HepG2 (cell line): ENCODE measurements at regions not wholly inside any gene's neighbourhood (a gene's known extent, or its start where the extent isn't known, plus 50 kb on each side); places are given as distances from the start of the nearest gene placed in this dataset.

Experiments
- AGO2 ChIP-seq: fragments of 200-400 bp; formaldehyde crosslinking; optimal IDR thresholded peaks from 2 replicates; pipeline ENCODE3; 2017; ENCODE audit warnings: mild to moderate bottlenecking, low read depth, low read length, moderate library complexity
- ARNTL ChIP-seq: sonication (generic); formaldehyde crosslinking; IDR thresholded peaks from 2 replicates; pipeline ENCODE4 v1.4.0; 2020; ENCODE audit warnings: mild to moderate bottlenecking, missing genetic modification reagents
- BRCA1 ChIP-seq: sonication (generic); formaldehyde crosslinking; IDR thresholded peaks from 2 replicates; pipeline ENCODE4 v1.4.0; 2020; ENCODE audit warnings: missing genetic modification reagents
- FLYWCH1 ChIP-seq: sonication (generic); formaldehyde crosslinking; IDR thresholded peaks from 2 replicates; pipeline ENCODE4 v1.8.1; 2023; ENCODE audit warnings: mild to moderate bottlenecking, missing genetic modification reagents
- HES4 ChIP-seq: sonication (generic); formaldehyde crosslinking; IDR thresholded peaks from 2 replicates; pipeline ENCODE4 v1.9.0; 2021; ENCODE audit warnings: mild to moderate bottlenecking, missing genetic modification reagents, borderline replicate concordance
- HMG20B ChIP-seq: conservative IDR thresholded peaks from 2 replicates; pipeline ENCODE4 v1.6.1; 2016; ENCODE audit warnings: missing genetic modification reagents, missing compliant biosample characterization
- HNF4A ChIP-seq: sonication (generic); formaldehyde crosslinking; IDR thresholded peaks from 2 replicates; pipeline ENCODE4 v1.4.0; 2020; ENCODE audit warnings: missing genetic modification reagents
- KDM2A ChIP-seq: sonication (generic); formaldehyde crosslinking; IDR thresholded peaks from 2 replicates; pipeline ENCODE4 v1.4.0; 2020; ENCODE audit warnings: low read depth, missing genetic modification reagents, borderline replicate concordance
- MAZ ChIP-seq, 2 experiments: sonication (generic) in 1 of 2; formaldehyde crosslinking in 1 of 2; IDR thresholded peaks; 2 replicates each; pipeline versions ENCODE4 v1.5.0 to v1.6.1; 2012 to 2020; ENCODE audit warnings: low read depth in 2 of 2, mild to moderate bottlenecking in 2 of 2, borderline replicate concordance in 1 of 2, improper control_type of control experiment in 1 of 2, low read length in 1 of 2, missing genetic modification reagents in 1 of 2, moderate library complexity in 1 of 2
- MEF2D ChIP-seq: sonication (generic); formaldehyde crosslinking; IDR thresholded peaks from 2 replicates; pipeline ENCODE4 v1.5.1; 2020; ENCODE audit warnings: mild to moderate bottlenecking, missing genetic modification reagents
- PCBP2 ChIP-seq: fragments of 200-400 bp; formaldehyde crosslinking; optimal IDR thresholded peaks from 2 replicates; pipeline ENCODE3; 2018; ENCODE audit warnings: low read length, low read depth; ENCODE audit not compliant: poor library complexity, severe bottlenecking
- PPARG ChIP-seq: conservative IDR thresholded peaks from 2 replicates; pipeline ENCODE4 v1.6.1; 2016; ENCODE audit warnings: missing biosample characterization, missing genetic modification reagents
- RXRB ChIP-seq: IDR thresholded peaks from 2 replicates; pipeline ENCODE4 v1.6.1; 2016; ENCODE audit warnings: borderline replicate concordance, missing genetic modification reagents, missing compliant biosample characterization
- SNAI1 ChIP-seq: sonication (generic); formaldehyde crosslinking; IDR thresholded peaks from 2 replicates; pipeline ENCODE4 v1.5.0; 2020; ENCODE audit warnings: mild to moderate bottlenecking, missing genetic modification reagents, borderline replicate concordance
- SOX6 ChIP-seq, 2 experiments: fragments of 450-650 bp in 1 of 2; sonication (generic) in 1 of 2; formaldehyde crosslinking in 1 of 2; IDR thresholded peaks; 2 replicates each; pipeline versions ENCODE4 v1.4.0 to v1.6.1; 2017 to 2020; ENCODE audit warnings: antibody characterized with exemption in 1 of 2, mild to moderate bottlenecking in 1 of 2, missing genetic modification reagents in 1 of 2
- SRSF4 ChIP-seq: fragments of 200-400 bp; formaldehyde crosslinking; IDR thresholded peaks from one replicate; pipeline ENCODE4 v1.6.1; 2018; ENCODE audit warnings: mild to moderate bottlenecking, low read depth, low read length, moderate library complexity; ENCODE audit not compliant: poor library complexity, severe bottlenecking
- TAF1 ChIP-seq: sonication (generic); formaldehyde crosslinking; IDR thresholded peaks from 2 replicates; pipeline ENCODE4 v1.4.0; 2020; ENCODE audit warnings: missing genetic modification reagents
- TEAD3 ChIP-seq: optimal IDR thresholded peaks from 2 replicates; pipeline ENCODE3; 2016; ENCODE audit warnings: borderline replicate concordance
- ZC3H13 ChIP-seq: sonication (generic); formaldehyde crosslinking; IDR thresholded peaks from 2 replicates; pipeline ENCODE4 v1.8.1; 2023; ENCODE audit warnings: mild to moderate bottlenecking, missing genetic modification reagents, moderate library complexity
- ZFP36L2 ChIP-seq: sonication (generic); formaldehyde crosslinking; IDR thresholded peaks from 2 replicates; pipeline ENCODE4 v1.4.0; 2020; ENCODE audit warnings: missing genetic modification reagents
- ZKSCAN5 ChIP-seq: sonication (generic); formaldehyde crosslinking; IDR thresholded peaks from 2 replicates; pipeline ENCODE4 v1.5.1; 2020; ENCODE audit warnings: mild to moderate bottlenecking, missing genetic modification reagents
- ZNF124 ChIP-seq: sonication (generic); formaldehyde crosslinking; IDR thresholded peaks from 2 replicates; pipeline ENCODE4 v1.4.0; 2020; ENCODE audit warnings: missing genetic modification reagents
- ZNF224 ChIP-seq: sonication (generic); formaldehyde crosslinking; IDR thresholded peaks from 2 replicates; pipeline ENCODE4 v1.5.0; 2020; ENCODE audit warnings: mild to moderate bottlenecking, missing genetic modification reagents
- ZNF510 ChIP-seq: sonication (generic); formaldehyde crosslinking; IDR thresholded peaks from 2 replicates; pipeline ENCODE4 v1.4.0; 2020; ENCODE audit warnings: low read depth, mild to moderate bottlenecking, missing genetic modification reagents
- ZNF674 ChIP-seq: sonication (generic); formaldehyde crosslinking; IDR thresholded peaks from 2 replicates; pipeline ENCODE4 v1.5.0; 2020; ENCODE audit warnings: low read depth, mild to moderate bottlenecking, missing genetic modification reagents
- ZNF737 ChIP-seq: sonication (generic); formaldehyde crosslinking; IDR thresholded peaks from 2 replicates; pipeline ENCODE4 v1.5.0; 2020; ENCODE audit warnings: missing genetic modification reagents, mild to moderate bottlenecking, borderline replicate concordance
- ZNF781 ChIP-seq: sonication (generic); formaldehyde crosslinking; IDR thresholded peaks from 2 replicates; pipeline ENCODE4 v1.5.1; 2020; ENCODE audit warnings: borderline replicate concordance, mild to moderate bottlenecking, missing genetic modification reagents; ENCODE audit errors: not compliant biosample characterization
- TF ChIP-seq, protein P1 (sequence below): sonication (generic); formaldehyde crosslinking; IDR thresholded peaks from 2 replicates; pipeline ENCODE4 v1.5.0; 2020; ENCODE audit warnings: missing genetic modification reagents
- TF ChIP-seq, protein P2 (sequence below): sonication (generic); formaldehyde crosslinking; IDR thresholded peaks from 2 replicates; pipeline ENCODE4 v1.4.0; 2020; ENCODE audit warnings: missing genetic modification reagents

DNA sequence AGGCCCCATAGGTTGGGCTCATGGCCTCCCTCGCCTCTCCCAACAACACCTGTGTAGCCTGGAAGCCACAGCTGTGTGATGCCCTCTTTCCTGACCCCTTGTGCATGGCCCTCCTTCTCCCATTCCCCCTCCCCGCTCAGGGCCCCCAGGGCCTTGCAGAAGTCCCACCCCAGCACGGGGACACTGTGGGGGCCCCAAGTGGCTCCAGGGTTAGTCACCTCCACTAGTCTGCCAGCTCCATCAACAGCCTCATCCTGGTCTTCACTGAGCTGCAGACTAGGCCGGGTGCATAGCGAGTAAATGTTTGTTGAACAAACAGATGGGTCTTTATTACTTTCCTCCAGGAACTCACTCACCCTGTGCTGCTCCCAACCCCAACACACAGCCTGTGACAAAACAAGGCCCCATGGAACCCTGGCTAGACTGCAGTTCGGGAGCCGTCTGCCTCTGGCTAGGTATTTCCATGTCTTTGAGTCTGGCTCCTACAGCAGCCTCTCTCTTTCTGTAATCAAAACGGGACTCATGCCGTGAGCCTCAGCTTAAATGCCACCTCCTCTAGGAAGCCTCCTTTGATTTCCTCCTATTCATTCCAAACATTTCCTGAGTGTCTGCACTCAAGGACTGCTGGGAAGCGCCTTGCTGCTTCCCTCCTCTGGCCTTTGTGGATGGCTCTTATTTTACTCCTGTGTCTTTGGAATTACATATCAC, 109.9 kb upstream of the ID2 start (continued):
- peak; percentile 65 for TF ChIP-seq ZKSCAN5 (CRISPR knock-in tag)
- peak; percentile 82 for TF ChIP-seq RXRB
- no peak for TF ChIP-seq AGO2
- no peak for TF ChIP-seq ZNF781
- 0 out of 2 replicates have a peak, but pooled peaks have one; percentile 42 for TF ChIP-seq TAF1 (CRISPR knock-in tag)
- no peak for TF ChIP-seq ARNTL (CRISPR knock-in tag)
- no peak for TF ChIP-seq BRCA1 (CRISPR knock-in tag)
- peak; percentile 53 for TF ChIP-seq HNF4A
- no peak for TF ChIP-seq PCBP2
- TF ChIP-seq ZNF674 (CRISPR knock-in tag) = no peak
- TF ChIP-seq ZC3H13 = 0 out of 2 replicates have a peak, but pooled peaks have one; percentile 21
- TF ChIP-seq ZNF224 (CRISPR knock-in tag) = no peak
- TF ChIP-seq KDM2A (CRISPR knock-in tag) = peak; percentile 35; the same call in 1 of the 2 replicates
- peak; percentile 75 for TF ChIP-seq TEAD3 (CRISPR knock-in tag)
- TF ChIP-seq MEF2D = peak; percentile 89
- TF ChIP-seq SOX6 (IDR thresholded peaks at IDR 0.05) = no peak
- TF ChIP-seq SOX6 (CRISPR knock-in tag; IDR thresholded peaks at IDR 0.05) = peak; percentile 63
- no peak for TF ChIP-seq HMG20B (CRISPR knock-in tag)
- TF ChIP-seq ZNF737 (CRISPR knock-in tag) = no peak
- no peak for TF ChIP-seq ZNF510 (CRISPR knock-in tag)
- TF ChIP-seq, protein P1, sequence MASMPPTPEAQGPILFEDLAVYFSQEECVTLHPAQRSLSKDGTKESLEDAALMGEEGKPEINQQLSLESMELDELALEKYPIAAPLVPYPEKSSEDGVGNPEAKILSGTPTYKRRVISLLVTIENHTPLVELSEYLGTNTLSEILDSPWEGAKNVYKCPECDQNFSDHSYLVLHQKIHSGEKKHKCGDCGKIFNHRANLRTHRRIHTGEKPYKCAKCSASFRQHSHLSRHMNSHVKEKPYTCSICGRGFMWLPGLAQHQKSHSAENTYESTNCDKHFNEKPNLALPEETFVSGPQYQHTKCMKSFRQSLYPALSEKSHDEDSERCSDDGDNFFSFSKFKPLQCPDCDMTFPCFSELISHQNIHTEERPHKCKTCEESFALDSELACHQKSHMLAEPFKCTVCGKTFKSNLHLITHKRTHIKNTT (CRISPR knock-in tag) = no peak
- TF ChIP-seq ZNF124 = no peak
- TF ChIP-seq FLYWCH1 = no peak
- TF ChIP-seq SNAI1 (CRISPR knock-in tag) = no peak
- TF ChIP-seq PPARG (CRISPR knock-in tag) = peak; percentile 32; the same call in 1 of the 2 replicates
- TF ChIP-seq ZFP36L2 (CRISPR knock-in tag) = no peak
- 0 out of 2 replicates have a peak, but pooled peaks have one; percentile 8 for TF ChIP-seq MAZ (IDR thresholded peaks at IDR 0.05; ENCODE audit: borderline replicate concordance, low read depth, low read length)
- no peak for TF ChIP-seq MAZ (CRISPR knock-in tag; IDR thresholded peaks at IDR 0.05; ENCODE audit: low read depth)
- TF ChIP-seq HES4 (CRISPR knock-in tag) = no peak
- TF ChIP-seq SRSF4 = no peak
- TF ChIP-seq, protein P2, sequence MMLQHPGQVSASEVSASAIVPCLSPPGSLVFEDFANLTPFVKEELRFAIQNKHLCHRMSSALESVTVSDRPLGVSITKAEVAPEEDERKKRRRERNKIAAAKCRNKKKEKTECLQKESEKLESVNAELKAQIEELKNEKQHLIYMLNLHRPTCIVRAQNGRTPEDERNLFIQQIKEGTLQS (CRISPR knock-in tag) = no peak
